ENCODE measurements at regions not wholly inside any gene's neighbourhood (a gene's known extent, or its start where the extent isn't known, plus 50 kb on each side); places are given as distances from the start of the nearest gene placed in this dataset.

- no peak for ATAC-seq
- Mint-ChIP-seq H3K4me3 (no peak overlapping the region), H3K27ac (no peak overlapping the region), H3K27me3 (peaks cover 27% of the 10 kb centered on the region), H3K4me1 (no peaks in the 10 kb centered on the region), H3K9me3 (no peaks in the 10 kb centered on the region)
- DNase-seq: no peak
Measured at GRCh38 chr17:6340708-6341107, 94.2 kb downstream of the AIPL1 start.

GRCh38 chr17:6334386-6334785, 100.5 kb downstream of the AIPL1 start:
- Mint-ChIP-seq H3K4me3 (no peak overlapping the region), H3K9me3 (no peaks in the 10 kb centered on the region), H3K27me3 (peaks cover 19% of the 10 kb centered on the region), H3K4me1 (no peaks in the 10 kb centered on the region), H3K27ac (no peak overlapping the region)
- ATAC-seq (no peak), DNase-seq (no peak)

GRCh38 chr17:6330936-6331335, 104.0 kb downstream of the AIPL1 start:
- Mint-ChIP-seq H3K27me3 (peaks cover 45% of the 10 kb centered on the region), H3K9me3 (no peaks in the 10 kb centered on the region), H3K4me1 (no peaks in the 10 kb centered on the region), H3K4me3 (no peak overlapping the region), H3K27ac (no peak overlapping the region)
- ATAC-seq (no peak), DNase-seq (no peak)

- no peaks in the 10 kb centered on the region for H3K4me1 Mint-ChIP-seq
- no peaks in the 10 kb centered on the region for H3K9me3 Mint-ChIP-seq
- H3K27me3 Mint-ChIP-seq: peaks cover 55% of the 10 kb centered on the region
- no peak overlapping the region for H3K4me3 Mint-ChIP-seq
- no peak overlapping the region for H3K27ac Mint-ChIP-seq
- no peak for ATAC-seq
- no peak for DNase-seq
Measured at GRCh38 chr17:6328279-6328678, 106.6 kb downstream of the AIPL1 start.

- ATAC-seq: no peak
- Mint-ChIP-seq H3K4me1 (no peaks in the 10 kb centered on the region), H3K9me3 (no peaks in the 10 kb centered on the region), H3K27me3 (peaks cover 55% of the 10 kb centered on the region), H3K27ac (no peak overlapping the region), H3K4me3 (no peak overlapping the region)
- DNase-seq: no peak
Measured at GRCh38 chr17:6327007-6327406, 107.9 kb downstream of the AIPL1 start.

GRCh38 chr17:6326483-6326882, 108.4 kb downstream of the AIPL1 start:
- peaks cover 55% of the 10 kb centered on the region for H3K27me3 Mint-ChIP-seq
- no peak for ATAC-seq

GRCh38 chr17:6325741-6326140, 109.2 kb downstream of the AIPL1 start:
- H3K9me3 Mint-ChIP-seq: no peaks in the 10 kb centered on the region
- DNase-seq (no peak), ATAC-seq (no peak)
- H3K27me3 Mint-ChIP-seq: peaks cover 50% of the 10 kb centered on the region
- H3K4me1 Mint-ChIP-seq: no peaks in the 10 kb centered on the region
- H3K4me3 Mint-ChIP-seq: no peak overlapping the region
- H3K27ac Mint-ChIP-seq: no peak overlapping the region

More at GRCh38 chr17:6326483-6326882, 108.4 kb downstream of the AIPL1 start:
- Mint-ChIP-seq H3K9me3 (no peaks in the 10 kb centered on the region), H3K4me3 (no peak overlapping the region), H3K27ac (no peak overlapping the region), H3K4me1 (no peaks in the 10 kb centered on the region)
- no peak for DNase-seq

- no peak for DNase-seq
- Mint-ChIP-seq H3K4me3 (no peak overlapping the region), H3K27me3 (peaks cover 45% of the 10 kb centered on the region), H3K4me1 (no peaks in the 10 kb centered on the region), H3K9me3 (no peaks in the 10 kb centered on the region), H3K27ac (no peak overlapping the region)
- ATAC-seq: no peak
Measured at GRCh38 chr17:6325051-6325450, 109.9 kb downstream of the AIPL1 start.

GRCh38 chr17:6323626-6324356, 111.1 kb downstream of the AIPL1 start:
- no peak for DNase-seq
- H3K9me3 Mint-ChIP-seq: no peaks in the 10 kb centered on the region
- H3K4me1 Mint-ChIP-seq: no peaks in the 10 kb centered on the region
- peaks cover 39% of the 10 kb centered on the region for H3K27me3 Mint-ChIP-seq
- no peak overlapping the region for H3K4me3 Mint-ChIP-seq
- no peak for ATAC-seq
- H3K27ac Mint-ChIP-seq: no peak overlapping the region

- Mint-ChIP-seq H3K4me3 (no peak overlapping the region), H3K27ac (no peak overlapping the region), H3K9me3 (no peaks in the 10 kb centered on the region), H3K27me3 (peaks cover 33% of the 10 kb centered on the region), H3K4me1 (no peaks in the 10 kb centered on the region)
- ATAC-seq: no peak
- DNase-seq: no peak
Measured at GRCh38 chr17:6322316-6322715, 112.6 kb downstream of the AIPL1 start.

- ATAC-seq: no peak
- Mint-ChIP-seq H3K4me3 (no peak overlapping the region), H3K4me1 (no peaks in the 10 kb centered on the region), H3K9me3 (no peaks in the 10 kb centered on the region), H3K27ac (no peak overlapping the region), H3K27me3 (peaks cover 58% of the 10 kb centered on the region)
- DNase-seq: no peak
Measured at GRCh38 chr17:6314311-6314710, 120.6 kb downstream of the AIPL1 start.

- Mint-ChIP-seq H3K27me3 (peaks cover 63% of the 10 kb centered on the region), H3K9me3 (no peaks in the 10 kb centered on the region), H3K4me3 (no peak overlapping the region), H3K27ac (no peak overlapping the region), H3K4me1 (no peaks in the 10 kb centered on the region)
- no peak for DNase-seq
- no peak for ATAC-seq
Measured at GRCh38 chr17:6313835-6314234, 121.1 kb downstream of the AIPL1 start.

- no peaks in the 10 kb centered on the region for H3K9me3 Mint-ChIP-seq
- H3K27ac Mint-ChIP-seq: no peak overlapping the region
- H3K4me1 Mint-ChIP-seq: no peaks in the 10 kb centered on the region
- no peak for DNase-seq
- no peak for ATAC-seq
- H3K27me3 Mint-ChIP-seq: peaks cover 84% of the 10 kb centered on the region
- no peak overlapping the region for H3K4me3 Mint-ChIP-seq
Measured at GRCh38 chr17:6306820-6307219, 128.1 kb downstream of the AIPL1 start.

- no peak for ATAC-seq
- Mint-ChIP-seq H3K4me3 (no peak overlapping the region), H3K9me3 (no peaks in the 10 kb centered on the region), H3K27ac (no peak overlapping the region), H3K27me3 (peaks cover 82% of the 10 kb centered on the region), H3K4me1 (no peaks in the 10 kb centered on the region)
- DNase-seq: no peak
Measured at GRCh38 chr17:6305613-6306360, 129.1 kb downstream of the AIPL1 start.

GRCh38 chr17:6304894-6305612, 129.9 kb downstream of the AIPL1 start:
- ATAC-seq (no peak), DNase-seq (no peak)
- no peaks in the 10 kb centered on the region for H3K4me1 Mint-ChIP-seq
- no peak overlapping the region for H3K27ac Mint-ChIP-seq
- H3K27me3 Mint-ChIP-seq: peaks cover 78% of the 10 kb centered on the region
- H3K9me3 Mint-ChIP-seq: no peaks in the 10 kb centered on the region
- H3K4me3 Mint-ChIP-seq: no peak overlapping the region

GRCh38 chr17:6303664-6304063, 131.3 kb downstream of the AIPL1 start:
- H3K9me3 Mint-ChIP-seq: no peaks in the 10 kb centered on the region
- H3K4me3 Mint-ChIP-seq: no peak overlapping the region
- H3K27me3 Mint-ChIP-seq: peaks cover 71% of the 10 kb centered on the region
- DNase-seq (no peak), ATAC-seq (no peak)
- H3K4me1 Mint-ChIP-seq: no peaks in the 10 kb centered on the region
- no peak overlapping the region for H3K27ac Mint-ChIP-seq
